ENCODE measurements at regions not wholly inside any gene's neighbourhood (a gene's known extent, or its start where the extent isn't known, plus 50 kb on each side); places are given as distances from the start of the nearest gene placed in this dataset.

DNA sequence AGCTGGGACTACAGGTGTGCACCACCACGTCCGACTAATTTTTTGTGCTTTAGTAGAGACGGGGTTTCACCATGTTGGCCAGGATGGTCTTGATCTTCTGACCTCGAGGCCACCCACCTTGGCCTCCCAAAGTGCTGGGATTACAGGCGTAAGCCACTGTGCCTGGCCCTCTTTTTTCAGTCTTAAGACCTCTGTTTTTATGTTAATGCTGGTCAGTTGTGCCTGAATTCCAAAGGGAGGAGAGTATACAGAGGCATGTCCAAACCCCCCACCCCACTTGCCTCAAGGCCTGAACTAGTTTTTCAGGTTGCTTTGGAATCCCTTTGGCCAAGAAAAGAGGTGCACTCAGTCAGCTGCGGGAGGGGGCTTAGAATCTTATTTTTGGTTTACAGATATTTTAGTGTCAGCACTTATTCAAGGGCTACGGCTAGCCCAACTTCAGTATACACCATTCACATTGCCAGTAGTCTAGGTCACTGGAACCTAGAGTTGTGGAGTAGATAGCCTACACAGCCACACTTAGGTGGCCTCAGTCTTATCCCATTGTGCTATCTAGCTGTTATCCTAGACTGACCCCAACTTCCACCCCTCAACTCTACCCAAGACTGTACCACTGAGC, 128.0 kb upstream of the TPM1 start:
- peaks cover 22% of the 10 kb centered on the region for H3K27me3 Mint-ChIP-seq
- H3K4me3 Mint-ChIP-seq = no peak overlapping the region
- no peak overlapping the region for H3K4me2 ChIP-seq (replicated peaks; ENCODE audit: low read depth, low read length, poor library complexity, severe bottlenecking)
- ChIA-PET CTCF (no interaction called here), POLR2A (no interaction called here)
- no peaks in the 10 kb centered on the region for H3K79me2 ChIP-seq (ENCODE audit: control insufficient read depth, insufficient read depth, low read length)
- no peak for ATAC-seq (ENCODE audit: low read depth)
- H3K36me3 ChIP-seq (replicated peaks in 1 of 2; ENCODE audit: control extremely low read depth in 1 of 2, control insufficient read depth in 1 of 2, extremely low read depth in 1 of 2, insufficient read depth in 2 of 2, low read length in 1 of 2) = no peaks in the 10 kb centered on the region
- H3K27ac Mint-ChIP-seq = no peak overlapping the region
- H3K9ac ChIP-seq (ENCODE audit: low read length) = no peak overlapping the region
- H3K27ac ChIP-seq (ENCODE audit: low read length in 2 of 2) = no peak overlapping the region
- H3K9me3 Mint-ChIP-seq (ENCODE audit: insufficient read depth) = no peaks in the 10 kb centered on the region
- WGBS (ENCODE audit: insufficient coverage) = 91% methylated on average over 4 of the region's 7 CpGs
- no peak for DNase-seq
- TF ChIP-seq, protein P1, sequence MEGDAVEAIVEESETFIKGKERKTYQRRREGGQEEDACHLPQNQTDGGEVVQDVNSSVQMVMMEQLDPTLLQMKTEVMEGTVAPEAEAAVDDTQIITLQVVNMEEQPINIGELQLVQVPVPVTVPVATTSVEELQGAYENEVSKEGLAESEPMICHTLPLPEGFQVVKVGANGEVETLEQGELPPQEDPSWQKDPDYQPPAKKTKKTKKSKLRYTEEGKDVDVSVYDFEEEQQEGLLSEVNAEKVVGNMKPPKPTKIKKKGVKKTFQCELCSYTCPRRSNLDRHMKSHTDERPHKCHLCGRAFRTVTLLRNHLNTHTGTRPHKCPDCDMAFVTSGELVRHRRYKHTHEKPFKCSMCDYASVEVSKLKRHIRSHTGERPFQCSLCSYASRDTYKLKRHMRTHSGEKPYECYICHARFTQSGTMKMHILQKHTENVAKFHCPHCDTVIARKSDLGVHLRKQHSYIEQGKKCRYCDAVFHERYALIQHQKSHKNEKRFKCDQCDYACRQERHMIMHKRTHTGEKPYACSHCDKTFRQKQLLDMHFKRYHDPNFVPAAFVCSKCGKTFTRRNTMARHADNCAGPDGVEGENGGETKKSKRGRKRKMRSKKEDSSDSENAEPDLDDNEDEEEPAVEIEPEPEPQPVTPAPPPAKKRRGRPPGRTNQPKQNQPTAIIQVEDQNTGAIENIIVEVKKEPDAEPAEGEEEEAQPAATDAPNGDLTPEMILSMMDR (IDR thresholded peaks at IDR 0.05) = no peak
- TF ChIP-seq EZH2 (IDR thresholded peaks at IDR 0.05; ENCODE audit: borderline replicate concordance, insufficient read depth, low read depth, low read length, poor library complexity, severe bottlenecking) = no peak
- H3K4me1 Mint-ChIP-seq = no peaks in the 10 kb centered on the region
- intact Hi-C loops (cut with micrococcal nuclease) = no loop called here
- H2AFZ ChIP-seq (ENCODE audit: insufficient read depth, low read depth, low read length, poor library complexity, severe bottlenecking) = no peak overlapping the region
- H3K4me3 ChIP-seq (ENCODE audit: control extremely low read depth in 1 of 5, extremely low read depth in 1 of 5, insufficient read depth in 1 of 5, low read depth in 2 of 5, low read length in 4 of 5) = no peak overlapping the region
- H3K4me1 ChIP-seq (ENCODE audit: control insufficient read depth in 2 of 2, insufficient read depth in 2 of 2, low read length in 2 of 2) = no peaks in the 10 kb centered on the region
- H3K27me3 ChIP-seq (replicated peaks in 1 of 4; ENCODE audit: control extremely low read depth in 1 of 4, control insufficient read depth in 3 of 4, insufficient read depth in 4 of 4, low read length in 3 of 4) = peaks cover 0 to 6% (median 1%) of the 10 kb centered on the region in 4 experiments
- H4K20me1 ChIP-seq (ENCODE audit: control insufficient read depth, insufficient read depth, low read length, poor library complexity, severe bottlenecking) = no peaks in the 10 kb centered on the region
- no peaks in the 10 kb centered on the region for H3K9me3 ChIP-seq (ENCODE audit: control extremely low read depth in 1 of 3, control insufficient read depth in 2 of 3, insufficient read depth in 1 of 3, low read length in 2 of 3)

DNA sequence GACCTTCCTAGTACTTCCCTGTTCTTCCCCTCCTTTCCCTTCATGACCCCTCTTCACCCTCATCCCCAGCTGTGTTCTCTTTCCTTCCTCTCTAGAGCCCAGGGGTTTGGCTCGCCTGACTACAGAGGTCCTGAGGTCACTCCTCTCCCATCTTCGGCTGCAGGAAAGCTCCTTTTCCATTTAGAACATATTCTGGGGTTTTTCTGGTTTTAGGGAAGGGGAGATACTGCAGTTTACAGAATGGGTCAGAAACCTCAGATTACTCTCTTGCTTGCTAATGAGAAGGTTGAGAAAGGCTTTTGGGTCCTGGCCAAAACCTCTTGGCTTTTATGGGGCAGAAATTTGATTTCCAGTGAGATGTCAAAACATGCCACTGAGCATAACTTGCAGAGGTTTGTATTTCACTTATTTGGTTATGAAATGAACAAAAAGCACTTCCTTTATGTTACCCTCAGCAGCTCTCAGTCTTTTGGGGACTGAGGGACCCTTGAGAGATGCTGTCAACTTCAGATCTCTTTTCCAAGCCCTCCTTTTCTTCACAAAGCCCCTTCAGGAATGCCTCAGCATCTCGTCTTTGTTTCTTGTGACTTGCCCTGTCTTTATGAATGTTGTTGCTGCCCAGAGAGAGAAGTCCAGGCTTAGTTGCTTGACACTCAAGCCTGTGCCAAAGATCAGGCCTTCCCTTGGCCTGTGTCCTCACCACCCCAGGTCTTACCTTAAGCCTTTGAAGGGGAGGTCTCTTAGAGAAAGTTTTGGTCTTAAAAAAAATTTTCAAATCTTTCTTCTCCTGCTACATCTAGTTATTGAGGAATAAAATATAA, 121.7 kb upstream of the TPM1 start:
- Histone ChIP-seq H3K27ac (ENCODE audit: low read length in 2 of 2) (no peak overlapping the region), H4K20me1 (ENCODE audit: control insufficient read depth, insufficient read depth, low read length, poor library complexity, severe bottlenecking) (no peaks in the 10 kb centered on the region), H2AFZ (ENCODE audit: insufficient read depth, low read depth, low read length, poor library complexity, severe bottlenecking) (no peak overlapping the region), H3K9ac (ENCODE audit: low read length) (no peak overlapping the region), H3K4me1 (ENCODE audit: control insufficient read depth in 2 of 2, insufficient read depth in 2 of 2, low read length in 2 of 2) (no peaks in the 10 kb centered on the region), H3K4me3 (ENCODE audit: control extremely low read depth in 1 of 5, extremely low read depth in 1 of 5, insufficient read depth in 1 of 5, low read depth in 2 of 5, low read length in 4 of 5) (no peak overlapping the region), H3K4me2 (replicated peaks; ENCODE audit: low read depth, low read length, poor library complexity, severe bottlenecking) (no peak overlapping the region), H3K36me3 (replicated peaks in 1 of 2; ENCODE audit: control extremely low read depth in 1 of 2, control insufficient read depth in 1 of 2, extremely low read depth in 1 of 2, insufficient read depth in 2 of 2, low read length in 1 of 2) (no peaks in the 10 kb centered on the region), H3K27me3 (replicated peaks in 1 of 4; ENCODE audit: control extremely low read depth in 1 of 4, control insufficient read depth in 3 of 4, insufficient read depth in 4 of 4, low read length in 3 of 4) (peaks cover 0 to 4% (median 0%) of the 10 kb centered on the region in 4 experiments), H3K9me3 (ENCODE audit: control extremely low read depth in 1 of 3, control insufficient read depth in 2 of 3, insufficient read depth in 1 of 3, low read length in 2 of 3) (no peaks in the 10 kb centered on the region), H3K79me2 (ENCODE audit: control insufficient read depth, insufficient read depth, low read length) (no peaks in the 10 kb centered on the region)
- Mint-ChIP-seq H3K27ac (no peak overlapping the region), H3K27me3 (peaks cover 21% of the 10 kb centered on the region), H3K4me1 (no peaks in the 10 kb centered on the region), H3K4me3 (no peak overlapping the region), H3K9me3 (ENCODE audit: insufficient read depth) (no peaks in the 10 kb centered on the region)
- DNase-seq (no peak), ATAC-seq (ENCODE audit: low read depth) (no peak)
- WGBS (ENCODE audit: insufficient coverage) = 83% methylated on average over 1 of the region's 3 CpGs
- ChIA-PET POLR2A (no interaction called here), CTCF (no interaction called here)
- no peak for TF ChIP-seq EZH2 (IDR thresholded peaks at IDR 0.05; ENCODE audit: borderline replicate concordance, insufficient read depth, low read depth, low read length, poor library complexity, severe bottlenecking)
- TF ChIP-seq, protein P1 (IDR thresholded peaks at IDR 0.05) = no peak
- intact Hi-C loops (cut with micrococcal nuclease) = no loop called here

Data from B cell (primary cell).